Stromal cell of bone marrow (primary cell): ENCODE measurements at regions not wholly inside any gene's neighbourhood (a gene's known extent, or its start where the extent isn't known, plus 50 kb on each side); places are given as distances from the start of the nearest gene placed in this dataset.
"Not testable (repeated sequence)": the region's sequence is repeated elsewhere in the genome, so short reads cannot be mapped to it uniquely, and the experiment has no call there.

Experiments used
- DNase-seq: peaks from one replicate; pipeline ENCODE4 v3.0.0-alpha.2; 2012; ENCODE audit warnings: low read depth

DNA sequence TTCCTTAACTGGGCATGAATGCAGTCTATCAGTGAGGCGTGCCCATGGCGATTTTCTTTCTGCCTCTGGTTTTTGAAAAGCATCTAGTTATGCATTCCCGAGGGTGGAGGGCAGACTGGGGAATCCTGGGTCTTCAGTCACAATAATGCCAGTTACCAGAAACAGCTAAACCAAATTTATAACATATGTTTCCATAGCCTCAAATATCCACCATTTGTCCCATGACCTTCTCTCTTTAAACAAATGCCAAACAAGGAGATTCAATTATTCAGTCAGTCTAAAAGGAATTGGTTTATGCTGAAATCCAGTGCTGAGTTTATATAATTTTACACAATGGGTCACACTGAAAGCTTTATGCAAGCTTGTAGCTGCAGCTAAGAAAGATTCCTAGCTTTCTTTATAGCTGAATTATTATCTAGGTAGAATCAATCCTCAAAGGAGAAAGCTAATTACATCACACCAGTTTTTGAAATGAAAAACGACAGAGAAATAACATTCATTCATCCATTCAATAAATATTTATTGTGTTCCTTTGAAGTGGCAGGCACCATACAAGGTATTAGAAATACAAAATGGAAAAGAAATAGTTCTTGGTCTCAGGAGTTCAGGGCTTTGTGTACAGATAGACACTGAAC lies 131.3 kb upstream of the RAP1B start:
- DNase-seq = peak; percentile 28

DNA sequence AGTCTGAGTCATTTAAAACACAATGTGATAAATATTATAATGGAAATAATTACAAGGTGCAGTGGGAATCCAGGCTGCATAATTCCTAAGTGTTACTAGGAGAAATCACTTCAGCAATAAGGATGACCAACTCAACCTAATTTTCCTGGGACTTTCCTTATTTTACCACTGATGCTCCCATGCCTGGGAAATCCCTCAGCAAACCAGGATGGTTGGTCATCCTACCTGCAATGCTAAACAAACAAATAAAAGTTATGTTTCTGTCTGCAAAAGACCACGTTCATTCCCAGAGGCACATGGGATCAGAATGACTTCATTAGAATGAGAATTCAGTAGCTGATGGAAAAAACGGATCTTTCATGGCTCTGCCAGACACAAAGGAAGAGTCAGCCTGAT lies 130.8 kb upstream of the RAP1B start:
- no peak for DNase-seq

DNA sequence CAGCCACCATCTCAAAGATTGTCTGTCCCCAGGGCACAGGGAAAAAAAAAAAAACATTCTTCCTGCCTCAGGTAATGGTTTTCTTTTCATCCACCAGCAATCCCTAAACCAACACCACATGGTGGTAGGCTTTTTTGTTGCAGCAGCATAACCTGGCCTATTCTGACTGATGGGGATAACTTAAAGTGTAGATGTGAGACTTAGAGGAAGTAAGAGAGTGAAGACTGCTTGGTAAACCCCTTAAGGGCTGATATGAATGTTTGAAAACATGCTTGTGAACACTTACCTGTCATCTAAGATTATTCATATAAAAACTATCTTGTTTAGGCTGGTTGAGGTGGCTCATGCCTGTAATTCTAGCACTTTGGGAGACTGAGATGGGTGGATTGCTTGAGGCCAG lies 130.2 kb upstream of the RAP1B start:
- DNase-seq = no peak

DNA sequence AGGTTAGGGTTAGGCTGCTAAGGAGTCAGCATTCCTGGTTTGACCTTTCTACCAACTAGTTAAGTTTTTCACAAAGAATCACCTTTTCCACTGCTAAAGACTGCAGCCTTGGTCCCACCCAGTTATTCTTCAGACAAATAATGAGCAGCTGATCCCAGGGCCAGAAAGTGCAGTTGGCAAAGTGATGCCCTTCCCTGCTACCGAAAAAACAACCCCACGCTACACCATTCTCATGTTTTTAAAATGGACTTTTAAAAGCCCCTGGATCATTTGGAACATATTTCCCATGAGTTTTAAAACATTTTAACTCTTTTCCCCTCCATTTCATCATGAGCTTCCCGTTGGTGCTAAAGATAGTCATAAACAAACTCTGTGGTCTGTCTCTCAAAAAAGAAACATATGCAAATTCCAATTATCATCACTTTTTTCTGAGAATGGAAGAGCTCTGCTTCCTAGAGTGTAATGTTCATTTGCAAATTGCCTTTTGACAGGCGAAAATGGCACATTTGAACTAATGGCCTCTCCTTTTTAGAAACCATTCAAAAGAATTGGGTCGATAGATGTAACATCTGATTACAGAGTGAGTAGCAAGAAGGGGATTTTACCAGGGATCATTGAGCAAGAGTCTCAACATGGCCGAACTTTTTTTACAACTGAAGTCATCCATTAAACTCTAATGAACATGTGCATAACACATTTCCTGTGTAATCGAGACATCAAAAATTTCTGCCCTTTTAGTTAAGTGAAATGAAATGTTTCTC lies 129.3 kb upstream of the RAP1B start:
- no peak for DNase-seq

GRCh38 chr12:68482014-68482413 lies 128.7 kb upstream of the RAP1B start:
- DNase-seq = no peak

GRCh38 chr12:68482660-68483059 lies 128.0 kb upstream of the RAP1B start:
- DNase-seq = no peak

- no peak for DNase-seq
These were observed 126.9 kb upstream of the RAP1B start for GRCh38 chr12:68483592-68484383.

DNA sequence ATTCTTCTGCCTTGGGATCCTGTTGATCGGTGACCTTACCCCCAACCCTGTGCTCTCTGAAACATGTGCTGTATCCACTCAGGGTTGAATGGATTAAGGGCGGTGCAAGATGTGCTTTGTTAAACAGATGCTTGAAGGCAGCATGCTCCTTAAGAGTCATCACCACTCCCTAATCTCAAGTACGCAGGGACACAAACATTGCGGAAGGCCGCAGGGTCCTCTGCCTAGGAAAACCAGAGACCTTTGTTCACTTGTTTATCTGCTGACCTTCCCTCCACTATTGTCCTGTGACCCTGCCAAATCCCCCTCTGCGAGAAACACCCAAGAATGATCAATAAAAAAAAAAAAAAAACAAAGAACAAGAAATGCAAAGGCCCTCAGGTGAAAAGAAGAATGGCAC lies 126.1 kb upstream of the RAP1B start:
- not testable (repeated sequence) for DNase-seq

GRCh38 chr12:68486449-68486848 lies 124.2 kb upstream of the RAP1B start:
- not testable (repeated sequence) for DNase-seq

- no peak for DNase-seq
These were observed 122.9 kb upstream of the RAP1B start for GRCh38 chr12:68487721-68488309.

- DNase-seq = no peak
These were observed 121.4 kb upstream of the RAP1B start for GRCh38 chr12:68489273-68489672.

- DNase-seq = no peak
These were observed 120.2 kb upstream of the RAP1B start for GRCh38 chr12:68490476-68490875.

DNA sequence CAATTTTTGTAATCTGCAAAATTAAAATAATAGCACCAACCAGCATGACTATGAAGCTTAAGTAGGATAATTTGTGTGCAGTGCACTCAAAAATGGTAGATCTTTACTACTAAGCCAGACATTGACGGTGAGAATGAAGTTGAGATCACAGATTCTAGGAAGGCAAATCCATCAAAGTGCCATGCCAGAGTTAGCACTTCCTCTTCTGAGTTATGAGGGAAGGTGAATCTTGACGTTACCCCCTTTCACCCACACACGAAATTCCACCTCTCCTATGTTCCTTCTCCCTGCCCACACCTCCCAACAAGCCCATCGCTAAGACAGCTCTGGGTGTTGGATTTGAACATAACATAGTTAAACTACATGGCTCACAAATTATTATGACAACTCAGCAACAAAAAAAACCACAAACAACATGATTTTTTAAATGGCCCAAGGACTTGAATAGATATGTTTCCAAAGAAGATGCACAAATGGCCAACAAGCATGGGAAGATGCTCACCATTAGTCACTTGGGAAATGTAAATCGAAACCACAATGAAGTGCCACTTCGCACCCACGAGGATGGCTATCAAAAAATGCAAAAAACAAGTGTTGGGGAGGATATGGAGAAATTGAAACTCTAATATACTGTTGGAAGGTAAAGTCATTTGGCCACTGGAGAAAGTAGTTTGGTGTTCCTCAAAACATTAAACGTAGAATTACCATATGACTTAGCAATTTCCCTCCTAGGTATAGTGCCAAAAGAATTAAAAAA lies 119.3 kb upstream of the RAP1B start:
- DNase-seq = no peak

- peak; percentile 23 for DNase-seq
These were observed 115.2 kb upstream of the RAP1B start for GRCh38 chr12:68495336-68496070.

GRCh38 chr12:68497107-68497506 lies 113.6 kb upstream of the RAP1B start:
- DNase-seq = no peak

DNA sequence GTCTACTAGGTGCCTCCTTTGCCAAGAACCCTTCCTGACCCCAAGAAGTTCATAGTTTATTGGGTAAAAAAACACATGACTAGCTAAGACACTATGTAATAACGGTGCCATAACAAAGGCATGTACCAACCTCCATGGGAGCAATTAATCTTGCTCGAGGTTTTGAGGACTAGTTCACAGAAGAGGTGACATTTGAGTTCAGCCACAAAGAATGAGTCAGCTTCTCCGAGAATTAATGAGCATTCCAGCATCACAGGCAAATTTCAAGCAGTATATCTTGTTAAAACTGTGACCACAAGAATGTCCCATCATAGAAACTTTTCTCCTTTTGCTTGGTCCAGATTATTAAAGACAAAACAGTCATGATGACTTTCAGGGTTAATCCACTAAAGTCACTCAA lies 113.0 kb upstream of the RAP1B start:
- peak; percentile 90 for DNase-seq

DNA sequence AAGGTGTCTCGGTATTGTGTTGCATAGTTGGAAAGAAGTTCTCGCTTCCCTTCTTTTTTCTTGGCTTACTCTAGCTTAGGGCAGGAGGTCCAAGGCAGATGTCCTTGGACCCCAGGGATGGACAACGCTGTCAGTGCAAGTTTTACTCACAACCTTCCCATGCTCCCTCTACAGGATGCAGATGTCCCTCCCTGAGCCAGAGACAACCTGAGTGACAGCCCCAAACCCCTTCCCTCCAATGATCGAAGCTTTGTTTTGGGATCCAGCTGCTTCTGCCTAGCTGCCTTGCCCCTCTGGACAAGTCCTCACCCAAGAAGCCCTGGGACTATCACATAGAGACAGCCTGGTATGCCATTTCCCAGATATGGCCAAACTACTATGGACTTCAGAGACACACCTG lies 112.0 kb upstream of the RAP1B start:
- DNase-seq = no peak

- no peak for DNase-seq
These were observed 111.1 kb upstream of the RAP1B start for GRCh38 chr12:68499616-68500015.

- DNase-seq = no peak
These were observed 109.5 kb upstream of the RAP1B start for GRCh38 chr12:68501226-68501625.

DNA sequence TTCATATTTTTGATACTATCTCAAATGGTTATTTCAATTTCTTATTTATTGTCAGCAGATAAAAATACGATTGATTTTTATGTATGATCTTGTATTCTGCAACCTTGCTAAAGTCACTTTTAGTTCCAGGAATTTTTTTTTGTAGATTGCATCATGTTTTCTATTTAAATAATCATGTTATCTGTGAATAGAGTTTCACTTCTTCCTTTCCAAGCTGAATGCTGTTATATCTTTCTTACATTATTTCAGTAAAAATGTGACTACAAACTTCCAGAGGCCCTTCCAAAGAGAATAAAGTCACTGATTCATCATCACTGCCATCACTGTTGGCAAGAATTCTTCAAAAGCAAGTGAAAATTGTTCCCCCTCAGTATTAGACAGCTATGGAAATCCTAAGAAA lies 104.7 kb upstream of the RAP1B start:
- peak; percentile 30 for DNase-seq

- DNase-seq = no peak
These were observed 104.1 kb upstream of the RAP1B start for GRCh38 chr12:68506619-68507018.
